ENCODE measurements at regions not wholly inside any gene's neighbourhood (a gene's known extent, or its start where the extent isn't known, plus 50 kb on each side); places are given as distances from the start of the nearest gene placed in this dataset.

DNA sequence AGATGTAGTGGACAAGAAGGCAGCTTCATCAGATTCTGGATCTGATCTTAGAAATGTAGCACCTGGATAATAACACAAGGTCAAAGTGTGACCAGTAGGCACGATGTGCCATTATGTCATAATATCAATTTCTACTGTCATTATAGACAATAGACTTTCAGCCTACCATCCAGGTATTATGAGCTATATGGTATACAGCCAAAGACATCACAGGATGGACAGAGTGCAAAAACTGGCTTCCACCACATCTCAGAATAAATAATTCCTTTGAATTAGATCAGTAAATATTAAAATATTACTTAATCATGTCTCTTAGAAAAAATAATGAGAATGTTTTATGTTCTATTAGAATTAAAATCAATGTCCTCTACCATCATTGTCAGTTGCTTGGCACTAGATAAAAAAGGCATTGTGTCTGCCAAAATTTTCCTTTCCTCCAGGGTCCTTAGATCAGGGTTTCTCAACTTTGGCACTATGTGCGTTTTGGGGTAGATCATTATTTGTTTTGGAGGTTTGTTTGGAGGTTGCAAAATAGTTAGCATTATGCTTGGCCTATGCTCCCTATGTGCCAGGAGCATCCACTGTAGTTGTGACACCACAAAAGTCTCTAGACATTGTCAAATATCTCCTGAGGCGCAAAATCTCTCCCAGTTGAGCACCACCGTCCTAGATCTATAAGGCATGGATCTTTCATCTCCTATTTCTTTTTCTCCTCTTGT is 86.7 kb upstream of the NRIP1 start:
- no peaks in the 10 kb centered on the region for H3K36me3 ChIP-seq
- H3K27ac ChIP-seq, result no peak overlapping the region
- intact Hi-C loops (cut with DNase I), result no loop called here
- DNase-seq, result no peak
- no peaks in the 10 kb centered on the region for H3K27me3 ChIP-seq
- WGBS, 2 donors, result 85 to 88% methylated on average over 4 of the region's 4 CpGs
- no peak for ATAC-seq
- no peak overlapping the region for H3K4me3 ChIP-seq
- peaks cover 0 to 2% (median 0%) of the 10 kb centered on the region in 11 donors for H3K9me3 ChIP-seq
- TF ChIP-seq, protein P1, sequence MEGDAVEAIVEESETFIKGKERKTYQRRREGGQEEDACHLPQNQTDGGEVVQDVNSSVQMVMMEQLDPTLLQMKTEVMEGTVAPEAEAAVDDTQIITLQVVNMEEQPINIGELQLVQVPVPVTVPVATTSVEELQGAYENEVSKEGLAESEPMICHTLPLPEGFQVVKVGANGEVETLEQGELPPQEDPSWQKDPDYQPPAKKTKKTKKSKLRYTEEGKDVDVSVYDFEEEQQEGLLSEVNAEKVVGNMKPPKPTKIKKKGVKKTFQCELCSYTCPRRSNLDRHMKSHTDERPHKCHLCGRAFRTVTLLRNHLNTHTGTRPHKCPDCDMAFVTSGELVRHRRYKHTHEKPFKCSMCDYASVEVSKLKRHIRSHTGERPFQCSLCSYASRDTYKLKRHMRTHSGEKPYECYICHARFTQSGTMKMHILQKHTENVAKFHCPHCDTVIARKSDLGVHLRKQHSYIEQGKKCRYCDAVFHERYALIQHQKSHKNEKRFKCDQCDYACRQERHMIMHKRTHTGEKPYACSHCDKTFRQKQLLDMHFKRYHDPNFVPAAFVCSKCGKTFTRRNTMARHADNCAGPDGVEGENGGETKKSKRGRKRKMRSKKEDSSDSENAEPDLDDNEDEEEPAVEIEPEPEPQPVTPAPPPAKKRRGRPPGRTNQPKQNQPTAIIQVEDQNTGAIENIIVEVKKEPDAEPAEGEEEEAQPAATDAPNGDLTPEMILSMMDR (IDR thresholded peaks at IDR 0.05), result no peak
- H3K4me1 ChIP-seq, result no peaks in the 10 kb centered on the region

DNA sequence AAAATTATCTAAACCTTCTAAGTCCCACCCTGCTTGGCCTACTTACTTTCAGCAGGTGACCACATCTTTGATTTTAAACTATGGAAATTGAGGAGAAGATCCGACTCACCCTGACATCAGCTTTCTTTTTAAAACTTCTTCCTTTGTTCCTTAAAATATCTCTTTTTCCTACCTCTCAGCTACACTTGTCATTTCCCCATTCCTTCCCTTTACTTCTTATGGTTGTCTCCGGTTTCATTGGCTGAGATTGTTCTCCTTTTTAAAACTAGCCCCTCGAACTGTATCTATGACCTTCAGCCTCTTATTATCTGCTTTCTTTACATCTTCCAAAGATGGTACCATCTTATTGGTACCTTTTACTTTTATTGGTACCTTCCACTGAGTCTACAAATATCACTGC is 87.8 kb upstream of the NRIP1 start:
- Histone ChIP-seq H3K4me3 (no peak overlapping the region), H3K27me3 (no peaks in the 10 kb centered on the region), H3K9me3 (peaks cover 0 to 13% (median 0%) of the 10 kb centered on the region in 11 donors), H3K27ac (no peak overlapping the region), H3K4me1 (no peaks in the 10 kb centered on the region), H3K36me3 (no peaks in the 10 kb centered on the region)
- DNase-seq (no peak), ATAC-seq (no peak)
- WGBS, 2 donors, result 73 to 78% methylated on average over 3 of the region's 3 CpGs
- TF ChIP-seq, protein P1 (IDR thresholded peaks at IDR 0.05), result no peak
- intact Hi-C loops (cut with DNase I), result no loop called here

DNA sequence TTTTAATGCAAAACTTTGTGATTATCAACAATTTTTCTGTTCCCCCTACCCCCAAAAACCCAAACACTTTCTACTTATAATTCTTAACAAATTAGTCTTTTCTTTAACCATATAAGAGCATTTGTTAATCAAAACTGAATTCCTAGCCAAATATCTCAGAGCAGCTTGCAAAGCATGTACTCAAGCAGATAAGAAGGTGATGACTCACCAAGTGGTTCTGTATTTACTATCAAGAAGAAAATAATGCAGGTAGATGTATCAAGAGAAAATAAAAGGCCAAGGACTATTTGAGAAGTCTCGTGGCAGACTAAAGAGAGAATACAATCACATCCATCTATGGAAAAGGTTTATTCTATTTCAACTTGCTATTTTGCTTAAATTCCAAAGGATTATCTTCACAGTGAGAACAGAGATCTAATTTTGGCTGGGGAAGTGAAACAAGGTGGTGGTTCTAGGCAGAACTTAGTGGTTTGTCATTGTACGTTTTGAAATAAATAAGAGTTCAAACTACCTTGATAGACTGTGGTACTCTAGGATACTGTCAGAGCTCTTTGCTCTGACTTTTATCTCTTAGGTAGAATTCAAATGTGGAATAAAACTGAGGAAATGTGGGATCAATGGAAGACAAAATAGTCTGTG is 94.7 kb upstream of the NRIP1 start:
- TF ChIP-seq, protein P1 (IDR thresholded peaks at IDR 0.05), result no peak
- Histone ChIP-seq H3K4me1 (peaks cover 0 to 12% (median 0%) of the 10 kb centered on the region in 9 donors), H3K27me3 (no peaks in the 10 kb centered on the region), H3K9me3 (peaks cover 0 to 13% (median 0%) of the 10 kb centered on the region in 11 donors), H3K27ac (no peak overlapping the region), H3K36me3 (no peaks in the 10 kb centered on the region), H3K4me3 (no peak overlapping the region)
- ATAC-seq (no peak), DNase-seq (no peak)
- intact Hi-C loops (cut with DNase I), result no loop called here
- 56 to 75% methylated on average over 2 of the region's 2 CpGs for WGBS, 2 donors

DNA sequence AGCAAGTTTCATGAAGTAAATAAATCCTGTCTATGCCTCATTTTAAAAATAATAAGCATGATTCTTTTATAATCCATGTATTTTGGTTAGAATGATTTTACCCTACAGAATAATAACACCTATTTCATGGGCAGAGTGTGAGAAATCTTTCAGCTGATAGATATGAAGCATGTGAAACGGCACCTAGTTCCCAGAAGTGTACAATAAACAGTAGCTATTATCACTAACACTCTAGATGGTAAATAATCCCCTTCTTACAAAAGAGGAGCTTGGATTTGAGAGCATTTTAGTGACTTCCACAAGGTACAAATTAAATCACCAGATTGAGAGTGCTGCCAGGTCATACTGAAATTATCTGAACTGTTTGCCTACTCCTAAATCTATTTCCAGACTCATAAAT is 95.3 kb upstream of the NRIP1 start:
- Histone ChIP-seq H3K27ac (no peak overlapping the region), H3K27me3 (no peaks in the 10 kb centered on the region), H3K4me3 (no peak overlapping the region), H3K36me3 (no peaks in the 10 kb centered on the region), H3K9me3 (peaks cover 0 to 13% (median 0%) of the 10 kb centered on the region in 11 donors), H3K4me1 (peaks cover 0 to 12% (median 0%) of the 10 kb centered on the region in 9 donors)
- ATAC-seq, result no peak
- TF ChIP-seq, protein P1 (IDR thresholded peaks at IDR 0.05), result no peak
- 59 to 67% methylated on average over 1 of the region's 1 CpG for WGBS, 2 donors
- intact Hi-C loops (cut with DNase I), result no loop called here
- DNase-seq, result no peak
